Cardiac fibroblast (primary cell): ENCODE measurements at regions not wholly inside any gene's neighbourhood (a gene's known extent, or its start where the extent isn't known, plus 50 kb on each side); places are given as distances from the start of the nearest gene placed in this dataset.

Source experiments
- DNase-seq, 2 donors: peaks; one replicate each; pipeline versions ENCODE4 v3.0.0 to v3.0.0-alpha.2; 2010; ENCODE audit warnings: low read depth in 2 of 2
- H3K4me3 ChIP-seq, 2 donors: replicated peaks in 1 of 2; 1 replicate in 1 of 2; 2 replicates in 1 of 2; pipeline ENCODE4 v1.5.1; 2011; ENCODE audit warnings: low read depth in 2 of 2, low read length in 2 of 2, mild to moderate bottlenecking in 2 of 2, moderate library complexity in 1 of 2
- TF ChIP-seq, protein P1 (sequence below): IDR thresholded peaks from one replicate; pipeline ENCODE4 v1.5.1; 2011; ENCODE audit warnings: low read depth, mild to moderate bottlenecking, low read length, inconsistent platforms

DNA sequence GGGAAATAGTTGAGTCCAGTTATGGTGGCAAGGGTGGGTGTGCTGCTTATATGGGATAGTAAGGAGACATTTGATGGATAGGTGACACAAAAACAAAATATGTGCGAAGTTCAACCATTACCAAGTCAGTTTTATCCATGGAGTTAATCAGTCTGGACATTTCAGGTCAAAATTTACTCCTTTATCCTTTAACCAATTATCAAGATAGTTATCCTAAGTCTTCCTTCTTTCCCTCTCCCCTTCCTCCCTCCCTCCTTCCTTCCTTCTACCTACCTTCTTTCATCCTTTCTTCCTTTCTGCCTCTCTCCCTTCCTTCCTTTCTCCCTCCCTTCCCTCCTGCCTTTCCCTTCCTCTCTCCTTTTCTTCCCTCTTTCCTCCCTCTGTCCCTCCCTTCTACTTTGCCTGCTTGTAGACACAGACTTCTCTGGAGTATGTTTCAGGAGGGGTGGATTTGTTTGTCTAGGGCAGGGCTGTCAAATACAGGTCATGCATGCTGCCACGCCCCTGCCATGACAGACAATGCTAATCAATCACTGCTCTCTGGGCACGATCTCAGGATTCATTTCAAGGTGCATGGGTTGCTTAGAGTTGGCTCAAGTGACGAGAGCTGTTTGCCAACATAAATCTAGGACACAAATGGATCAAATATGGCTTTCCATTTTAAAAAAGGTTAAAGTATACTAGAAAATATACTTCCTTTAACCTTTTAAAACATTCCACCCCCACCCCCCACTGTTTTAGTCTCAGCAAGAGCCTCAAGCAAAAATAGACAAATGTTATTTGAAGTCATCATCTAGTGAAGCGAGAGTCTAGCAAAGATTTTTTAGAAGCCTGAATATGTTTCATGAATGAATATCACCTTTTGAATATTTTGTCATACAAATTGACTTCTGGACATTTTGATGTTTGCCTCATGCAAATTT lies 281.6 kb upstream of the CITED2 start:
- DNase-seq = no peak
- TF ChIP-seq, protein P1, sequence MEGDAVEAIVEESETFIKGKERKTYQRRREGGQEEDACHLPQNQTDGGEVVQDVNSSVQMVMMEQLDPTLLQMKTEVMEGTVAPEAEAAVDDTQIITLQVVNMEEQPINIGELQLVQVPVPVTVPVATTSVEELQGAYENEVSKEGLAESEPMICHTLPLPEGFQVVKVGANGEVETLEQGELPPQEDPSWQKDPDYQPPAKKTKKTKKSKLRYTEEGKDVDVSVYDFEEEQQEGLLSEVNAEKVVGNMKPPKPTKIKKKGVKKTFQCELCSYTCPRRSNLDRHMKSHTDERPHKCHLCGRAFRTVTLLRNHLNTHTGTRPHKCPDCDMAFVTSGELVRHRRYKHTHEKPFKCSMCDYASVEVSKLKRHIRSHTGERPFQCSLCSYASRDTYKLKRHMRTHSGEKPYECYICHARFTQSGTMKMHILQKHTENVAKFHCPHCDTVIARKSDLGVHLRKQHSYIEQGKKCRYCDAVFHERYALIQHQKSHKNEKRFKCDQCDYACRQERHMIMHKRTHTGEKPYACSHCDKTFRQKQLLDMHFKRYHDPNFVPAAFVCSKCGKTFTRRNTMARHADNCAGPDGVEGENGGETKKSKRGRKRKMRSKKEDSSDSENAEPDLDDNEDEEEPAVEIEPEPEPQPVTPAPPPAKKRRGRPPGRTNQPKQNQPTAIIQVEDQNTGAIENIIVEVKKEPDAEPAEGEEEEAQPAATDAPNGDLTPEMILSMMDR = no peak
- no peak overlapping the region for H3K4me3 ChIP-seq

DNA sequence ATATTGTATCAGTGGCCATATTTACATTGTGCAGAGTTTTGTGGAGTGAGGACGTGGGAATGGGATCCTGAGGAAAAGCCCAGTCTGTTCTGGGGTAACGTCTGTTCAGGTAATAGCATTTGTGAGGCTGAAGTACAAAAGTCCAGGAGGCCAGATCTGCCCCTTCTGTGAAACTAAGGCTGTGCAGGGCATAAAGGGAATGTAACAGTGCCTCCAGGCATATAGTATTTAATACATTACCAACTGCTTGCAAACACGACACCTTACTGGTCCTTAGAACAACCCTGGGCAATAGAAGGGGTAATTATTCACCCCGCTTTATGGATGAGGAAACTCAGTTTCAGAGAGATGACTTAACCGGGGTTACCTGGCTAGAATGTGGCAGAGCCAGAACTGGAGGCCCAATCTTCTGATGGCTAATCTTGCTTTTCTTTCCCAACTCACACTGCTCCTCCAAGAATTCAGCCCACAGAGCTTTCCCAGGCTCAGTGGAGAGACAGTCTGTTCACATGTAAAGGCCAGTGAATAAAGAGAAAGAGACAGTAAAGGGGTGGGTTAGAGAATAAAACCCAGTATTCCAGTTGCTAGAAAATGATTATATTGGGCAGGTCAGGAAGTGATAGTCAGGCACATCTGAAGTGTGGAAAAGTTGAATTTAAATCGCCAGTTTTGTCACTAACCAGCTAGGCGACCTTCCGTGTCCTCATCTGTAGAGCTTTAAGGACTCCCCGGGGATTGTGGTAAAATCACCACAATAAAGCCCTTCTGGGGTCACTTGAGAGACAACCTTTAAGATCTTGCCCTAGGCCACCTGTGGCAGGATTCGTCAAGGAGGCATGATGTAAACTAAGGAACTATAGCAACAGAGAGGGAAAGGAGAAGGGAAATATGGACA lies 280.7 kb upstream of the CITED2 start:
- DNase-seq = no peak
- TF ChIP-seq, protein P1 = no peak
- no peak overlapping the region for H3K4me3 ChIP-seq

DNA sequence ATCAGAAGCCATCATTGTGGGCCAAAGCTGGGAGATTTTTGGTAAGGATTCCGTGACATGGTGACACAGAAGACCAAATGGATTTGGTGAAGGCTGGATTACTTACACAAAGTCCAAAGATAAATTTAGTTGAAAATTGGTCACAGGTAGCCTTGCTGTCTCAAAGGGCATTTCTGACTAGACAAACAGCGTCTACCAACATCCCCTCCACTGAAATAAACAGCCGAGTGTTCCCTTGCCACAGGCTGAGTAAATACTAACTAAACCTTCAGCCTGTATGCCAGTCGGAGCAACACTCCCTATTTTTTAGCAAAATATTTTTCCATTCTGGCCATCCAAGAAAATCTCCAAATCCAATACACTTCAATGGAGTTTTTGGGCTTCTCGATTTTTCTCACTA lies 279.9 kb upstream of the CITED2 start:
- no peak overlapping the region for H3K4me3 ChIP-seq
- DNase-seq = no peak
- TF ChIP-seq, protein P1 = no peak

DNA sequence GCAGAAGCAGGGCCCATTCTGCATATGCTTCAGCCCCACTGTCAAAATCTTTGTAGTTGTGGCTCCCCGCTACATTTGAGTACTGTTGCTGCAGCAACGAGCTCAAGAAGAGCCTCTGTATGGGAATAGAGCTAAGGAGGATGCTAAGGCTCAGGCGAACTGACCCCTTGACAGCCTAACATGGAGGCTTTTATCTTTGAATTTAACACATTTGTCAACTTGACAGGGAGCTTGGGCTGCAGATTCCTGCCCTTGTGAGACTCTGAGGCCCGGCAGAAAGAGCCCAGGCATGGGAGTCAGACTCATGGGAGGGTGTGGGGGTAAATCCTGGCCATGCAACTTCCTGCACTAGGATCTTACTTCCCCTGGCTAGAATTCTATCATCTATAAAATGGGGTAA lies 278.7 kb upstream of the CITED2 start:
- TF ChIP-seq, protein P1 = no peak
- no peak overlapping the region for H3K4me3 ChIP-seq
- no peak for DNase-seq

DNA sequence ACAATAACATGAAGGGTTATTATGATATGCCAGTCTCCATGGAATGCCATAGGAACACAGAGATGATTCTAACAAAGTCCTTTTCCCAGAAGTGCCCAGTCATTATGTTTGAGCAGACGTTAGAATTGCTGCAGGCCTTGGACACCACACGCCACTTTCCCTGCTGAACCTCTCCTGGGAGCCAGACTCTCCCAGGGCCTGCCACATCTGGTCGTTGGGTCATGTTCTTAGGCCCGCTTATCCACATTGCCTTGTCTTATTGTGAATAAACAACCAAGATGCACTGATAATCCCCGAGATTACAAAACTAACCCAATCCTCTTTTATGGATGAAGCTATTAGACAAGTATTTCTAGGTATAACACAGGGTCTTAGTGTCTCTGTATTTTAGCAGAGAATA lies 276.5 kb upstream of the CITED2 start:
- no peak overlapping the region for H3K4me3 ChIP-seq
- no peak for DNase-seq
- TF ChIP-seq, protein P1 = no peak

DNA sequence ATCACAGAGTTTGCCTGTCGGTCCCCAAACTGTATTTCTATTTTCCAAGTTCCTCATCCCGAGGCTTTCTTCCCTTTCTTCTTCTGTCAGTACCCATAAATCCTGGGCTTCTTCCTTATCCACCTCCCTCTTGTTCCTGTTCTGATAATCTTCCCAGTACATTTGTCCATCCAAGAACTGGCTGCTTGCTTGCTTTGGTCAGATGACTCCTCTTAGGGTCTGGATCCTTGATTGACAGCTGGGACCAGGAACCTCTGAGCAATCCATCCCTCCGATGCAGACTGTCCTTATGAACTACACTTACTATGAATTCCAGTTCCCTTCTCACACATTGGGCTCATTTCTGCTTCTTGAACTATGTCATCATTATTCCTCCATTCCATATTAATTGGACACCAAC lies 275.3 kb upstream of the CITED2 start:
- no peak overlapping the region for H3K4me3 ChIP-seq
- no peak for DNase-seq
- TF ChIP-seq, protein P1 = no peak
